ENCODE measurements at regions not wholly inside any gene's neighbourhood (a gene's known extent, or its start where the extent isn't known, plus 50 kb on each side); places are given as distances from the start of the nearest gene placed in this dataset.

DNA sequence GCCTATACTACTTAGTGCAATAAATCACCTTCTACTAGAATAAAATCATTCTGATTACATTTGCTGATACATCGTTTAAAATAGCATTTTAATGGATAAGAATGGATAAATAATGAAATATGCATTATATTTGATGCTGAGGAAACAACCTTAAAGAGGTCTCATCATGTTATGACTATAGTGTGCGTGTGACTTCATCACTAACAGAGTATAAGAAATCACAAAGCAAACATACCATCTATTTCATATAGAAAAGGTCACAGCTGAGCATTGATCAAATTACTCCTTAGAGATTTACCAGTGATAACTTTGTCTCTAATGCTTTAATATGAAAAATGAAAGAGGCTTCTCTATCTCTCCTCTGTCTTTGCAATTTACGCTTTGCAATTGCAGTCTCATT is 1620.3 kb upstream of the SLC10A2 start:
- Histone ChIP-seq H3K18ac (ENCODE audit: low read depth, low read length) (no peak overlapping the region), H3K9ac (ENCODE audit: low read depth, low read length) (no peak overlapping the region), H4K91ac (ENCODE audit: insufficient read depth, low read depth, low read length) (no peak overlapping the region), H3K14ac (replicated peaks; ENCODE audit: low read depth, low read length) (no peak overlapping the region), H3K27ac (ENCODE audit: insufficient read depth, low read length) (no peak overlapping the region), H3K4me1 (ENCODE audit: control insufficient read depth, insufficient read depth, low read length) (no peaks in the 10 kb centered on the region), H4K8ac (ENCODE audit: low read depth in 2 of 2, low read length in 2 of 2) (no peak overlapping the region), H3K4me2 (ENCODE audit: low read depth, low read length) (no peak overlapping the region), H3K9me1 (ENCODE audit: insufficient read depth, low read length) (no peaks in the 10 kb centered on the region), H2BK5ac (ENCODE audit: low read depth, low read length, poor library complexity, severe bottlenecking) (no peak overlapping the region), H2AK9ac (replicated peaks; ENCODE audit: low read depth, low read length, poor library complexity) (no peak overlapping the region), H2AK5ac (ENCODE audit: low read depth, low read length) (no peak overlapping the region), H2BK20ac (ENCODE audit: low read depth, low read length) (no peak overlapping the region), H3K36me3 (ENCODE audit: control insufficient read depth, insufficient read depth, low read length) (no peaks in the 10 kb centered on the region), H2BK120ac (ENCODE audit: low read depth, low read length) (no peak overlapping the region), H4K5ac (ENCODE audit: low read depth, low read length) (no peak overlapping the region), H4K20me1 (ENCODE audit: insufficient read depth, low read length) (no peaks in the 10 kb centered on the region), H3K79me1 (ENCODE audit: low read depth in 1 of 2, low read length in 2 of 2) (no peaks in the 10 kb centered on the region), H2BK15ac (ENCODE audit: low read depth, low read length) (no peak overlapping the region), H2AFZ (replicated peaks; ENCODE audit: low read length, poor library complexity) (no peak overlapping the region), H3K23ac (ENCODE audit: low read depth, low read length) (no peak overlapping the region), H3K27me3 (ENCODE audit: control insufficient read depth, insufficient read depth, low read length) (no peaks in the 10 kb centered on the region), H3K4me3 (ENCODE audit: insufficient read depth, low read depth, low read length) (no peak overlapping the region), H3K9me3 (ENCODE audit: control insufficient read depth, insufficient read depth, low read length) (no peaks in the 10 kb centered on the region), H3K56ac (ENCODE audit: extremely low read depth, insufficient read depth, low read length) (no peak overlapping the region), H3K4ac (ENCODE audit: low read depth, low read length) (no peak overlapping the region)
- DNase-seq (no peak), ATAC-seq (ENCODE audit: low read depth) (no peak)
- intact Hi-C loops (cut with micrococcal nuclease): no loop called here
- CTCF ChIA-PET: no interaction called here
- TF ChIP-seq RAD21 (IDR thresholded peaks at IDR 0.05; ENCODE audit: low read length) (no peak), MXI1 (IDR thresholded peaks at IDR 0.05; ENCODE audit: borderline replicate concordance, low read depth, low read length) (no peak), RCOR1 (IDR thresholded peaks at IDR 0.05; ENCODE audit: insufficient replicate concordance, low read length) (no peak), SMC3 (IDR thresholded peaks at IDR 0.05; ENCODE audit: low read depth, low read length) (no peak), MAZ (IDR thresholded peaks at IDR 0.05; ENCODE audit: borderline replicate concordance, low read depth, low read length) (no peak), FOS (IDR thresholded peaks at IDR 0.05; ENCODE audit: low read depth, low read length) (no peak), RFX5 (IDR thresholded peaks at IDR 0.05; ENCODE audit: low read depth, low read length) (no peak), POLR2A (IDR thresholded peaks at IDR 0.05; ENCODE audit: low read depth, low read length) (no peak)
- dilution Hi-C loops (cut with HindIII; ENCODE audit: low sequenced_read_pairs, unreplicated experiment): no loop called here
- POLR2A ChIA-PET (ENCODE audit: unreplicated experiment): no interaction called here
- no TSS peak for BruUV-seq (replicated peaks)
- in situ Hi-C loops (cut with MboI; ENCODE audit: low sequenced_read_pairs): no loop called here
- WGBS, 2 experiments (ENCODE audit: extremely low coverage in 2 of 2, insufficient read length in 1 of 2): no CpG with 5 or more reads among the region's 3 CpGs

Data from IMR-90 (cell line).